Mesenchymal stem cell (in vitro differentiated cells and primary cell): ENCODE measurements at regions not wholly inside any gene's neighbourhood (a gene's known extent, or its start where the extent isn't known, plus 50 kb on each side); places are given as distances from the start of the nearest gene placed in this dataset.

Experiments
- DNase-seq: peaks from one replicate; pipeline ENCODE4 v3.0.0-alpha.2; 2013
- H2AFZ ChIP-seq: one replicate; pipeline ENCODE4 v1.6.1; 2013; ENCODE audit warnings: low read depth, mild to moderate bottlenecking, control low read depth, inconsistent platforms, low read length, moderate library complexity
- H2AK5ac ChIP-seq: 2 replicates; pipeline ENCODE4 v1.6.1; 2013; ENCODE audit warnings: low read length, moderate library complexity, mild to moderate bottlenecking, inconsistent platforms; ENCODE audit not compliant: severe bottlenecking
- H2BK120ac ChIP-seq: one replicate; pipeline ENCODE4 v1.6.1; 2013; ENCODE audit warnings: low read depth, mild to moderate bottlenecking, inconsistent platforms, low read length, moderate library complexity
- H2BK12ac ChIP-seq, 2 experiments: one replicate each; pipeline ENCODE4 v1.6.1; 2013; ENCODE audit warnings: inconsistent platforms in 2 of 2, low read length in 2 of 2, mild to moderate bottlenecking in 2 of 2, moderate library complexity in 2 of 2, control low read depth in 1 of 2
- H2BK15ac ChIP-seq: one replicate; pipeline ENCODE4 v1.6.1; 2013; ENCODE audit warnings: mild to moderate bottlenecking, low read depth, inconsistent platforms; ENCODE audit not compliant: poor library complexity, severe bottlenecking
- H2BK5ac ChIP-seq: 2 replicates; pipeline ENCODE4 v1.6.1; 2013; ENCODE audit warnings: low read depth, mild to moderate bottlenecking, low read length, control low read depth, inconsistent platforms; ENCODE audit not compliant: poor library complexity, severe bottlenecking
- H3K14ac ChIP-seq, 2 experiments: one replicate each; pipeline ENCODE4 v1.6.1; 2013; ENCODE audit warnings: inconsistent platforms in 2 of 2, low read length in 2 of 2, control low read depth in 1 of 2, mild to moderate bottlenecking in 1 of 2, moderate library complexity in 1 of 2
- H3K18ac ChIP-seq, 2 experiments: one replicate each; pipeline ENCODE4 v1.6.1; 2013; ENCODE audit warnings: inconsistent platforms in 2 of 2, low read length in 2 of 2, control low read depth in 1 of 2, low read depth in 1 of 2, mild to moderate bottlenecking in 1 of 2
- H3K23ac ChIP-seq, 2 experiments: one replicate each; pipeline ENCODE4 v1.6.1; 2013; ENCODE audit warnings: inconsistent platforms in 2 of 2, low read length in 2 of 2, mild to moderate bottlenecking in 2 of 2, moderate library complexity in 2 of 2, control low read depth in 1 of 2
- H3K27ac ChIP-seq: 2 replicates; pipeline ENCODE4 v1.5.1; 2013; ENCODE audit warnings: mild to moderate bottlenecking, moderate library complexity, low read length, control low read depth, inconsistent platforms; ENCODE audit not compliant: poor library complexity, severe bottlenecking
- H3K27me3 ChIP-seq, 2 experiments: 2 replicates each; pipeline versions ENCODE4 v1.6.1 to v1.7.0; 2013; ENCODE audit warnings: low read length in 2 of 2, mild to moderate bottlenecking in 2 of 2, moderate library complexity in 2 of 2, control low read depth in 1 of 2, inconsistent platforms in 1 of 2; ENCODE audit not compliant: control insufficient read depth in 1 of 2, insufficient read depth in 1 of 2
- H3K36me3 ChIP-seq, 2 experiments: 2 replicates each; pipeline versions ENCODE4 v1.6.1 to v1.7.0; 2013; ENCODE audit warnings: low read length in 2 of 2, control low read depth in 1 of 2, inconsistent platforms in 1 of 2, low read depth in 1 of 2, mild to moderate bottlenecking in 1 of 2; ENCODE audit not compliant: insufficient read depth in 2 of 2, control insufficient read depth in 1 of 2
- H3K4ac ChIP-seq, 2 experiments: one replicate each; pipeline ENCODE4 v1.6.1; 2013; ENCODE audit warnings: inconsistent platforms in 2 of 2, low read length in 2 of 2, mild to moderate bottlenecking in 2 of 2, moderate library complexity in 2 of 2, control low read depth in 1 of 2, low read depth in 1 of 2
- H3K4me1 ChIP-seq: 2 replicates; pipeline ENCODE4 v1.6.1; 2013; ENCODE audit warnings: low read depth, low read length, control low read depth; ENCODE audit not compliant: control insufficient read depth, insufficient read depth
- H3K4me2 ChIP-seq: 2 replicates; pipeline ENCODE4 v1.6.1; 2013; ENCODE audit warnings: low read length, mild to moderate bottlenecking, inconsistent platforms; ENCODE audit not compliant: poor library complexity, severe bottlenecking
- H3K4me3 ChIP-seq, 2 experiments: 2 replicates each; pipeline versions ENCODE4 v1.5.1 to v1.7.0; 2013; ENCODE audit warnings: low read length in 2 of 2, mild to moderate bottlenecking in 2 of 2, control low read depth in 1 of 2, low read depth in 1 of 2; ENCODE audit not compliant: insufficient read depth in 1 of 2
- H3K79me1 ChIP-seq: replicated peaks from 2 replicates; pipeline ENCODE4 v1.6.1; 2013; ENCODE audit warnings: mild to moderate bottlenecking, control low read depth, low read length, inconsistent platforms; ENCODE audit not compliant: poor library complexity, severe bottlenecking
- H3K9ac ChIP-seq: 2 replicates; pipeline ENCODE4 v1.7.0; 2013; ENCODE audit warnings: mild to moderate bottlenecking, low read length, moderate library complexity
- H3K9me3 ChIP-seq: 2 replicates; pipeline ENCODE4 v1.7.0; 2013; ENCODE audit warnings: mild to moderate bottlenecking, low read length; ENCODE audit not compliant: control insufficient read depth
- H4K8ac ChIP-seq: one replicate; pipeline ENCODE4 v1.6.1; 2013; ENCODE audit warnings: inconsistent platforms, mild to moderate bottlenecking, low read length, moderate library complexity
- H4K91ac ChIP-seq: one replicate; pipeline ENCODE4 v1.6.1; 2013; ENCODE audit warnings: mild to moderate bottlenecking, low read length, inconsistent platforms
- WGBS: methylation state at CpG from one replicate; pipeline ENCODE4 v1.1.7; 2013; ENCODE audit warnings: mixed read lengths; 5-methylcytosine and 5-hydroxymethylcytosine counted together

DNA sequence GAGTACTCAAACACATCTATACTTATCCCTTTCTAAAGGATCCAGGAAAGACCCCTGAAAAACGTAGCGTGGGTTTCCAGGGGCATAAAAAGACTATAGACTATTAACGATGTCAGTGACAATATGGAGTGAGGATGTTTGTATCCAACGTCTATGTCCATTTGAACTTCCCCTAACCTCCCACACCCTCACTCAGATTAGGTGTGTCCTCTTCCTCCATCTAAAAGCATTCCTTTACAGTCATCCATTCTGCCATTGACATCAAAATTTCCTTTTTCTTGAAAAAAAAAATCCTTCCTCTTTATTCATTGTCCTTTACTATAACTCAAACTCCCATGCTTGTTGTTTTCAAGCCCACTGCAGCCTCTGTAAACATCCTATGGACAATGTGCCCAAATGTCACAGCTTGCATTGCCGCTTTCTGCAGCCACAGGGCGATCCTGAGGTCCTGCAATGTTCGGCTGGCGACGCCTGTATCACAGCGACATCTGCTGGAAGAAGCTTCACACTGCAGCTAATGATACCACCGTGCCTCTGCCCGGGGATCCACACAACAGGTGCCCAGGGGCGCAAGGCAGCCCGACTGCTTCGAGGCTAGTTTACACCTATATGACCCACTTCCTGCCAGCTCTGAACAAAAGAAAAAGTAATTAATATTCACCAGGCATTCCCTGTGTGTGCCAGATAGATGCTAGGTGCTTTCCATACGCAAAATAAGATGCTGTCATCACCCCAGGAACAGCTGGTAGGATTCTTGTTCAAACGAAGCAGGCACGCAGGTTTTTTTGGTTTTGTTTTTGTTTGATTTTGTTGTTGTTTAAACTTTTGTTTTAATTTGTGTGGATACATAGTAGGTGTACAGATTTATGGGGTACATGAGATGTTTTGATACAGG lies 267.9 kb upstream of the GHITM start:
- Histone ChIP-seq H3K23ac (no peak overlapping the region), H2BK5ac (no peak overlapping the region), H2AFZ (no peak overlapping the region), H2BK12ac (no peak overlapping the region), H3K14ac (no peak overlapping the region), H2BK15ac (no peak overlapping the region), H3K18ac (no peak overlapping the region), H3K4ac (no peak overlapping the region), H3K9me3 (no peaks in the 10 kb centered on the region), H2AK5ac (no peak overlapping the region), H3K4me3 (no peak overlapping the region), H3K9ac (no peak overlapping the region), H3K79me1 (no peaks in the 10 kb centered on the region), H3K4me1 (no peaks in the 10 kb centered on the region), H2BK120ac (no peak overlapping the region), H3K4me2 (no peak overlapping the region), H4K8ac (no peak overlapping the region), H3K36me3 (no peaks in the 10 kb centered on the region), H4K91ac (no peak overlapping the region), H3K27me3 (peaks cover 0 to 8% of the 10 kb centered on the region in 2 experiments), H3K27ac (no peak overlapping the region)
- DNase-seq, result peak; percentile 66
- WGBS, result 22% methylated on average over 16 of the region's 18 CpGs

DNA sequence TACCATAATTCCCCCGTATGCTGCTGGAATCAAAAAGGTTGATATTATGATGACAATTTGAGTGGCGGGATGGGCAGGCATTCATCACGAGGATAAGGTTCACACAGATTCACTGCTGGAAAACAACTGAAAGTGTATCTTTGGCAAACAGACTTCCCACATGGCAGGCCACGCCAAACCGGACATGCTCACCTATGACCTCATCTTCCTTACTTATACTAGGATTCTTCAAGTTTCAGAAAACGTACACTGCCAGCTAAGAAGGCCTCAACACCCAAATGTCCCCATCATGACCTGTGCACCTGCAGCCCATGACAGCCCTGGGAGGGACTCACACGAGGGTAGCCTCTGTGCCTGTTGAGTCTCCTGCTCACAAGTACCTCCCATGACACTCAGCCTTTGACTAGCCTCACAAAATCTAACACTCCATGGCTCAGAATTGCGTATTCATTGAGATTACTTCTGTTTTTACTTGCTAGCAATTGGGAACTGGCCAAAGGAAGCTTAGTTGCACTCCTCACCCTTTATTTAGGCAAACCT lies 259.0 kb upstream of the GHITM start:
- Histone ChIP-seq H3K4me1 (no peaks in the 10 kb centered on the region), H3K14ac (no peak overlapping the region), H2AK5ac (no peak overlapping the region), H3K27me3 (peaks cover 0 to 2% of the 10 kb centered on the region in 2 experiments), H3K27ac (no peak overlapping the region), H2BK15ac (no peak overlapping the region), H3K9ac (no peak overlapping the region), H3K18ac (no peak overlapping the region), H3K36me3 (no peaks in the 10 kb centered on the region), H3K79me1 (no peaks in the 10 kb centered on the region), H2BK120ac (no peak overlapping the region), H4K8ac (no peak overlapping the region), H3K23ac (no peak overlapping the region), H3K4ac (no peak overlapping the region), H3K9me3 (no peaks in the 10 kb centered on the region), H2AFZ (no peak overlapping the region), H2BK12ac (no peak overlapping the region), H3K4me3 (no peak overlapping the region), H4K91ac (no peak overlapping the region), H3K4me2 (no peak overlapping the region), H2BK5ac (no peak overlapping the region)
- 72% methylated on average over 7 of the region's 8 CpGs for WGBS
- no peak for DNase-seq

- Histone ChIP-seq H3K14ac (no peak overlapping the region), H2AK5ac (no peak overlapping the region), H2BK120ac (no peak overlapping the region), H3K9me3 (no peaks in the 10 kb centered on the region), H3K36me3 (no peaks in the 10 kb centered on the region), H3K27me3 (peaks cover 0 to 2% of the 10 kb centered on the region in 2 experiments), H3K9ac (no peak overlapping the region), H3K4me3 (no peak overlapping the region), H2BK5ac (no peak overlapping the region), H3K23ac (no peak overlapping the region), H2BK12ac (no peak overlapping the region), H2BK15ac (no peak overlapping the region), H3K4me2 (no peak overlapping the region), H3K79me1 (no peaks in the 10 kb centered on the region), H3K27ac (no peak overlapping the region), H2AFZ (no peak overlapping the region), H4K8ac (no peak overlapping the region), H3K4ac (no peak overlapping the region), H3K4me1 (no peaks in the 10 kb centered on the region), H3K18ac (no peak overlapping the region), H4K91ac (no peak overlapping the region)
- no peak for DNase-seq
- 57% methylated on average over 1 of the region's 1 CpG for WGBS
Observed at GRCh38 chr10:83881661-83882060, 257.6 kb upstream of the GHITM start.

DNA sequence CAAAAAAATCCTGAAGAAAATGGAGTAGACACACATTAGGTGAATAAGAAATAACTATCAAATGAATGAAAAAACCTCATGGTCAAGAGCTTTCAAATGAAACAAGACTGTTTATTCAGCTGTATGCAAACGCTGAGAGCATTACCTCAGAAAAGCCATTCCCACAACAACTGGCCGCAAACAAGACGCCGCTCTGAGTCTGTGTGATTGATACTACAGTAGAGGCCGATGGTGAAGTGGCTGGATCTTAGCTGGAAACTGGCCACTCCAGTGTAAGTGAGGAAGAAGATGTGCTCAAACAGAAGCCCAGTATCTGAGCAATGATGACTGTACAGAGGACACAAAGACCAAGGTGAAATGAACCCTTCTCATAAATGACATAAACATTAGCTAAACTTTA lies 252.4 kb upstream of the GHITM start:
- Histone ChIP-seq H3K79me1 (no peaks in the 10 kb centered on the region), H2BK120ac (no peak overlapping the region)
- WGBS, result 88% methylated on average over 5 of the region's 5 CpGs

More for the DNA sequence above, 252.4 kb upstream of the GHITM start:
- Histone ChIP-seq H3K23ac (no peak overlapping the region), H3K4me2 (no peak overlapping the region), H2BK12ac (no peak overlapping the region), H3K27me3 (no peaks in the 10 kb centered on the region), H2AFZ (no peak overlapping the region), H2AK5ac (no peak overlapping the region), H3K9me3 (no peaks in the 10 kb centered on the region), H3K4me3 (no peak overlapping the region), H2BK15ac (no peak overlapping the region), H3K4ac (no peak overlapping the region), H2BK5ac (no peak overlapping the region), H4K8ac (no peak overlapping the region), H3K9ac (no peak overlapping the region), H3K36me3 (no peaks in the 10 kb centered on the region), H3K14ac (no peak overlapping the region), H4K91ac (no peak overlapping the region), H3K27ac (no peak overlapping the region), H3K18ac (no peak overlapping the region), H3K4me1 (no peaks in the 10 kb centered on the region)
- DNase-seq, result no peak
